ENCODE measurements at regions not wholly inside any gene's neighbourhood (a gene's known extent, or its start where the extent isn't known, plus 50 kb on each side); places are given as distances from the start of the nearest gene placed in this dataset.
A peak's percentile ranks its signal among the peaks of the same experiment; 100 is the strongest.

- Histone ChIP-seq H3K9me3 (no peaks in the 10 kb centered on the region), H3K4me1 (peaks cover 11% of the 10 kb centered on the region; the same call in 2 of the 3 replicates), H3K27ac (no peak overlapping the region), H3K4me2 (peak overlapping the region; percentile 59), H3K4me3 (no peak overlapping the region; the same call in 2 of the 3 replicates)
- TF ChIP-seq CTCF (IDR thresholded peaks at IDR 0.05) = no peak
- TF ChIP-seq TFCP2L1 (CRISPR knock-in tag; IDR thresholded peaks at IDR 0.05) = no peak
- TF ChIP-seq HOXB13 (CRISPR knock-in tag; IDR thresholded peaks at IDR 0.05; ENCODE audit: low read depth) = no peak
- TF ChIP-seq ZFP36 (IDR thresholded peaks at IDR 0.05; ENCODE audit: borderline replicate concordance, partially characterized antibody) = no peak
- no peak for TF ChIP-seq EP300 (IDR thresholded peaks at IDR 0.05)
- TF ChIP-seq KDM1A (IDR thresholded peaks at IDR 0.05; ENCODE audit: low read depth) = no peak
- no peak for TF ChIP-seq FOSL2 (IDR thresholded peaks at IDR 0.05)
- TF ChIP-seq FOSL2 (CRISPR knock-in tag; IDR thresholded peaks at IDR 0.05) = no peak
- TF ChIP-seq CBX2 (IDR thresholded peaks at IDR 0.05; ENCODE audit: borderline replicate concordance, low read depth) = no peak
- no peak for TF ChIP-seq PBX3 (IDR thresholded peaks at IDR 0.05)
- no peak for TF ChIP-seq RCOR1 (IDR thresholded peaks at IDR 0.05; ENCODE audit: low read depth, low read length)
- no peak for ATAC-seq
- no peak for DNase-seq (ENCODE audit: low read depth in 1 of 2, low spot score in 1 of 2)
- POLR2A ChIA-PET = no interaction called here
- CTCF ChIA-PET = no interaction called here
- FAIRE-seq = no peak
- WGBS (ENCODE audit: missing lambda C conversion rate) = 66% methylated on average over 3 of the region's 3 CpGs
Observed at GRCh38 chr1:222896630-222897526, 82.0 kb downstream of the DISP1 start.

GRCh38 chr1:222897527-222898190 is 82.8 kb downstream of the DISP1 start:
- CTCF ChIA-PET = no interaction called here
- H3K27ac ChIP-seq = no peak overlapping the region
- no peak for TF ChIP-seq BHLHE40 (IDR thresholded peaks at IDR 0.05; ENCODE audit: low read depth, low read length)
- no peak for TF ChIP-seq HOXB5 (CRISPR knock-in tag; IDR thresholded peaks at IDR 0.05)
- TF ChIP-seq MYC (IDR thresholded peaks at IDR 0.05; ENCODE audit: borderline replicate concordance, low read length) = no peak
- TF ChIP-seq NR3C1 (IDR thresholded peaks at IDR 0.05) = no peak
- TF ChIP-seq HOXB13 (CRISPR knock-in tag; IDR thresholded peaks at IDR 0.05; ENCODE audit: low read depth) = no peak
- no peak for TF ChIP-seq FOSL2 (IDR thresholded peaks at IDR 0.05)
- TF ChIP-seq FOSL2 (CRISPR knock-in tag; IDR thresholded peaks at IDR 0.05) = no peak
- TF ChIP-seq ELK1 (IDR thresholded peaks at IDR 0.05; ENCODE audit: low read depth, low read length) = no peak
- TF ChIP-seq HEYL (CRISPR knock-in tag; IDR thresholded peaks at IDR 0.05) = no peak
- TF ChIP-seq RFX5 (IDR thresholded peaks at IDR 0.05) = no peak
- TF ChIP-seq MAZ (IDR thresholded peaks at IDR 0.05; ENCODE audit: borderline replicate concordance, low read depth, low read length) = no peak
- no peak for TF ChIP-seq POLR2AphosphoS2 (conservative IDR thresholded peaks at IDR 0.05; ENCODE audit: low read length)
- TF ChIP-seq PHF8 (IDR thresholded peaks at IDR 0.05; ENCODE audit: borderline replicate concordance, low read depth) = no peak
- no peak for TF ChIP-seq FOXS1 (CRISPR knock-in tag; IDR thresholded peaks at IDR 0.05)
- TF ChIP-seq HMGXB4 (CRISPR knock-in tag; IDR thresholded peaks at IDR 0.05; ENCODE audit: borderline replicate concordance) = no peak
- H3K4me1 ChIP-seq = peaks cover 4% of the 10 kb centered on the region; the same call in 2 of the 3 replicates
- peak overlapping the region; percentile 10; the same call in 1 of the 3 replicates for H3K4me3 ChIP-seq
- no peaks in the 10 kb centered on the region for H3K9me3 ChIP-seq
- FAIRE-seq (peak; percentile 39), DNase-seq (ENCODE audit: low read depth in 1 of 2, low spot score in 1 of 2) (no peak), ATAC-seq (no peak)
- WGBS (ENCODE audit: missing lambda C conversion rate) = 9% methylated on average over 4 of the region's 4 CpGs
- POLR2A ChIA-PET = no interaction called here
- peak overlapping the region; percentile 59 for H3K4me2 ChIP-seq
